Coronary artery (tissue), 2 donors: ENCODE measurements at regions not wholly inside any gene's neighbourhood (a gene's known extent, or its start where the extent isn't known, plus 50 kb on each side); places are given as distances from the start of the nearest gene placed in this dataset.

Experiments
- DNase-seq: peaks from one replicate; pipeline ENCODE4 v3.0.0-alpha.2; 2017; ENCODE audit warnings: low spot score
- H3K27ac ChIP-seq, 2 donors: fragments of 200-600 bp; sonication (generic); one replicate each; pipeline ENCODE4 v1.5.1; 2016 to 2019
- H3K4me3 ChIP-seq: fragments of 200-600 bp; sonication (generic); 2 replicates; pipeline ENCODE4 v1.5.1; 2016; ENCODE audit warnings: mild to moderate bottlenecking, moderate library complexity
- TF ChIP-seq, protein P1 (sequence below): fragments of 200-600 bp; sonication (generic); IDR thresholded peaks from one replicate; pipeline ENCODE4 v1.5.1; 2019; ENCODE audit warnings: antibody characterized with exemption

DNA sequence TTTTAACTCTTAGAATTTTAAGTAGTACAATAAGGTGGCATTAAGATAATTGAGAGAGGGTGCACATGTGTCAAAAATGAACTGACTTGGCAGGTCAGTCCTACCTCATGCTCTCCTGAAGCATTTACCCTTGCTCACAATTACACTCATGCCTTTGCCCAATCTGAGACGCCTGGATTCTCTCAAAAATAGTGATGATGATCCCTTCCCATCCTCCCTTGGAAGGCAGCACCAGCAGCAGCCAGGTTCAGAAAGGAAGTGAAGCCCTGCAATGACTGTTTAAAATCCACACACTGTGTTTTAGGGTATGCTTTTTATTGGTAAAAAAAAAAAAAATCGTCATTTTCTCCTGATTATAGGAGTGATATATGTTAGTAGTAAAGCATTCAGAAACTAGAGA lies 246.6 kb downstream of the PRELID2 start:
- no peak for DNase-seq

DNA sequence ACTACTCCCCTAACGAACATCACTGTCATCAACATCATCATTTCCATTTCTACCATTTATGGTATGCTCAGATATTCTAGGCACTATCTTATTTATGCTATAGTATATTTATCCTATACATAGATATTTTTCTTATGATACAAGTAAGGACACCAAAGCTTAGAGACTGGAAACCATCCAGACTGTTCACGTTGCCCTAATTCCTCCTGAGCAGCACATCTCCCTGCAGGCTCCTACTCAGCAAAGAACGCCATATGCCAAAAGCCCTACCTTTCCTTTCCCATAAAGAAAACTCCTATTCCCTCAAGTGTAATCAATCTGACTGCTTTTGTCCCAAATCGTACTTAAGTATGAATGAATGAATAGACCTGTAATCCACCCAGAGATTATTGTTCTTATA lies 247.0 kb downstream of the PRELID2 start:
- TF ChIP-seq, protein P1, sequence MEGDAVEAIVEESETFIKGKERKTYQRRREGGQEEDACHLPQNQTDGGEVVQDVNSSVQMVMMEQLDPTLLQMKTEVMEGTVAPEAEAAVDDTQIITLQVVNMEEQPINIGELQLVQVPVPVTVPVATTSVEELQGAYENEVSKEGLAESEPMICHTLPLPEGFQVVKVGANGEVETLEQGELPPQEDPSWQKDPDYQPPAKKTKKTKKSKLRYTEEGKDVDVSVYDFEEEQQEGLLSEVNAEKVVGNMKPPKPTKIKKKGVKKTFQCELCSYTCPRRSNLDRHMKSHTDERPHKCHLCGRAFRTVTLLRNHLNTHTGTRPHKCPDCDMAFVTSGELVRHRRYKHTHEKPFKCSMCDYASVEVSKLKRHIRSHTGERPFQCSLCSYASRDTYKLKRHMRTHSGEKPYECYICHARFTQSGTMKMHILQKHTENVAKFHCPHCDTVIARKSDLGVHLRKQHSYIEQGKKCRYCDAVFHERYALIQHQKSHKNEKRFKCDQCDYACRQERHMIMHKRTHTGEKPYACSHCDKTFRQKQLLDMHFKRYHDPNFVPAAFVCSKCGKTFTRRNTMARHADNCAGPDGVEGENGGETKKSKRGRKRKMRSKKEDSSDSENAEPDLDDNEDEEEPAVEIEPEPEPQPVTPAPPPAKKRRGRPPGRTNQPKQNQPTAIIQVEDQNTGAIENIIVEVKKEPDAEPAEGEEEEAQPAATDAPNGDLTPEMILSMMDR: no peak
- H3K4me3 ChIP-seq: no peak overlapping the region
- DNase-seq: no peak
- no peak overlapping the region for H3K27ac ChIP-seq

More for the DNA sequence above, 246.6 kb downstream of the PRELID2 start:
- Histone ChIP-seq H3K27ac (no peak overlapping the region), H3K4me3 (no peak overlapping the region)
- TF ChIP-seq, protein P1: no peak

DNA sequence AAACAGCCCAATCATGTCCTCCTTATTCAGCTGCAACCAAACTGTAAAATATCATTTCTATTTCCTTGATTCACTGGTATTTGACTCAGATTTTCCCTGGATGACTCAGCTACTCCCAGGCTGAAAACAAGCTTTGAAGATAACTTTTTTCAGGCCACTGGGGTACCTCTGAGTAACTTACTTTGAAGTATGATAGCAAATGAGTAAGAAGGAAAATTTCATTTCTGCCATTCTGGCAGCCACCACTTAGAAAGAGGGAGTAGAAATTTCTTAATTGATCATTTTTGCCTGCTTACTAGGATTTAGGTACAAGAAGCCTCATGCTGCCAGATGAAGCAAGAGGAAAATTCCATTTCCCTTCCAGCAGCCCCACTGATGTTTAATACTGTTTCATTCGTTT lies 247.4 kb downstream of the PRELID2 start:
- no peak for DNase-seq
- H3K4me3 ChIP-seq: no peak overlapping the region
- H3K27ac ChIP-seq: no peak overlapping the region
- TF ChIP-seq, protein P1: no peak

DNA sequence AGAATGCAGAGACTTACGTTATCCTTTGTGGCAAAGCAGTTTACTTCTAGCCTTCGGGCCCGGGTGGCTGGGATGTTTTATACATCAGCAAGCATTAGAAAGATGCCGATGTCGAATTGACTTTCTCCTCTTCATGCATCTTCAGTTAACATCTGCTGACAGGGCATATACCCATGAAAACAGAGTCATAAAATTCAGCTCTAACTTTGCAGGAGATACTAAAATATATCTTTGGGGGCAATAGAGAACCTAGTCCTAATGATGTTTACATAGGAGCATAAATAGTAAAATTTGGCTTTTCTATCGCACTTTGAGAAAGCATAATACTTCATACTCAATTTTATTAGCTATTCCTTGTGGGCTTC lies 247.9 kb downstream of the PRELID2 start:
- DNase-seq: no peak
- TF ChIP-seq, protein P1: no peak
- Histone ChIP-seq H3K27ac (no peak overlapping the region), H3K4me3 (no peak overlapping the region)

DNA sequence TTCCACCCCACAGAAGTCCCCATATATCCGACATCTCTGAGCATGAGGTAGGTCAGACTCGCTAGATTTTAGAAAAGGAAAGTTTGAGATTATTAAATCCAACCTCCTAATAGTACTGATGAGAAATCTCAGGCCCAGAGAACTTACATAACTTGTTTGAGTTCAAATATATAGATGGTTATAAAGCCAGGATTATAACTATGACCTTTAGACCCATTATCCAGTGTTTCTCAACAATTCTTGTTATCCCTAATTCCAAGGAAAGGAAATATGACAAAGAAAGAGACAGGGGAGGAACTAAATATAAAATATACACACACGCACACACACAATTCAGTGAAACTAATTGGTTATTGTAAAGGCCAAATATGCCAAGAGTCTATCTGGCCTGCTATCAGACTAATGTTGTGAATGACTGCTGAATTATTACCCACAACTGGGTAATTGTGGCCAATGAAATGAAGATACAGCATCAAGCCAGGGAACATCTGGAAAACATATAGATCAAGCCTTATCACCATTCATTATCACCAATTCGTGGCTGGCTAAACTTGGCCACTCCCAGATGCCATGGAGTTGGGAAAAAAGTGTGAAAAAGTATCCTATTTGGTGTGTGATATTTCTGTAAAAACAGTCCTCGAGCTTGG lies 248.4 kb downstream of the PRELID2 start:
- Histone ChIP-seq H3K27ac (no peak overlapping the region), H3K4me3 (no peak overlapping the region)
- TF ChIP-seq, protein P1: no peak
- no peak for DNase-seq

DNA sequence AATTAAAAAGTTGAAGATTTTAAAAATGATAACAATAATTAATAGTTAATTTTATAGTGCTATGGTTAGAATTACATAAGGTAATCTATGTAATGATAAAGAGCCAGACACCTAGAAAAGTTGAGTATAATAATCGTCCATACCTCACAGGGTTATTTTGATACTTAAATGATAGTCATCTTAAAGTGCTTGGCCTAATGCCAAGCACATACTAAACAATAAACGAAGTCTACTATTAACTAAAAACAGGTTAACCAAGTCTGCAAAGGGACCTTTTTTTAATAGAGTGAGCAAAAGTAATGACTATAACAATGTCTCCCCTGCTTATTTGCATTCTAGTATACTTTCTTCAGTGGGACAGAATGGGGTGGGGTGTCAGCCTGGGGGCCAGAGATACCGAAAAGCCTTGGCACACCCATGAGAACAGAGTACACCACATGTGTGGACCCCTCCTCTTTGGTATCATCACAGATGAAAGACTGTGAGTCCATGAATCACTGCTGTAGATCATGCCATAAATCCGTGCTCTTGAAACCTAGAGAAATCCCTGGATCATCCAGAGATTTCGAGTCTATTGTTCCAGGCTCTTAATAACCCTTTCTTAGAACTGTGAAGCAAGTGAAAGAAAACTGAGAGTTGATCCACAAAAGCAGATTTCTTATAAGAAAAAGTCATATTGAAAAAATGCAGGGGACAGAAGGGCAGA lies 249.5 kb downstream of the PRELID2 start:
- TF ChIP-seq, protein P1: no peak
- no peak overlapping the region for H3K4me3 ChIP-seq
- no peak for DNase-seq
- no peak overlapping the region for H3K27ac ChIP-seq

DNA sequence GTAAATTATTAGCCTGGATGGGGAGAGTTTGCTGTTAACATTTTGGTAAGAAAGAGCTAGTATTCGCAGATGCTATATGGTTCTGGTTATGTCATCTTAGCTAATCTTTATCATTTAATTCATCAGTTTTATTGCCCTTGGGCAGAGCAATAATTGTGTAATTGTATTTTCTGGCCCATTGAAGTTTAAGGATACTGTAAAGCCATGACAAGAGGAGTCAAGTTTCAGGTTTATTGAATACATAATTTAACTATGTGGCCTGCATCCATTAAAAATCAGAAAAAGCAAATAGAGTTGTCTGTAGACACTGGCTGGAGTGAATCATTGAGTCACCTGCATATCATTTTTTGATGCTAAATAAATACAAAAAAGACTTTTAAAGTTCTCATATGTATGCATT lies 255.8 kb downstream of the PRELID2 start:
- Histone ChIP-seq H3K4me3 (no peak overlapping the region), H3K27ac (no peak overlapping the region)
- no peak for DNase-seq
- TF ChIP-seq, protein P1: no peak
